ENCODE measurements at regions not wholly inside any gene's neighbourhood (a gene's known extent, or its start where the extent isn't known, plus 50 kb on each side); places are given as distances from the start of the nearest gene placed in this dataset.

- DNase-seq (ENCODE audit: low spot score), result no peak
Measured at GRCh38 chr18:40653682-40654081, 1301.4 kb upstream of the PIK3C3 start.

DNA sequence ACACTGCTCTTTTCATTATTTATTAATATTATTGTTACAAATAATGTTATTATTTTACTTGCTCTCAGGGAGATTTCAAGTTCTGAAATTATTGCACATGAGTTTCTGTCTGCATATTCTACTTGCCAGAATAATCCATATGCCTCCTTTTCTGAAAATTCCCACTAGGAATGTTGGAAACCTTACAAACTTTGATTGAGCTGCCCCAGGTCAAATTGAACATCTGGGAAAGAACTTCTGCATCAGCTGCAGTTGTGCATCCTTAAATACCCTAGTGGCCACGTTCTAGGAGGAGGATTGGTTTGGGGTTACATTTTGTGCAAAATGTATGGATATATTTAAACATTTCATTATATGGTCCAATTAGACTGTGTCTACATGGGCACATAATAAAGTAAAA is 1302.7 kb upstream of the PIK3C3 start:
- DNase-seq (ENCODE audit: low spot score), result no peak

DNA sequence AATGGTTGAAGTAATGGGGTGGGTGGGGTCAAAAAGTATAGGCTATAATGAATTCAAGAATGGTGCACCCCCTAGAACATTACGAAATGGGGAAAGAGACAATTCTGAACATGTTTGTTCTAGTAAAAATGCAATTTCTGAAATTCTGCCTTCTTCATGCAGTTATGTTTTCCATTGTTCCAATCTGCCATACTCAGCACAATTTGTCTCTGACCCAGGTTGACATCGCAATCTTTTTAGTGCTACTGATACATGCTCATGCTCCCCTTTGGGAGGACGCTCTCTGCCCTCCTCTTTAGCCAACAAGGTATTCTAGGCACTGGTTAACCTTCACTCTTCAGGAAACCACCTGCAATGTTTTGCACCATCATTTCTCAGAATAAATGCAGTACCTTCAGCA is 1303.9 kb upstream of the PIK3C3 start:
- DNase-seq (ENCODE audit: low spot score), result no peak

- DNase-seq (ENCODE audit: low spot score), result no peak
Measured at GRCh38 chr18:40642692-40643229, 1312.3 kb upstream of the PIK3C3 start.

- DNase-seq (ENCODE audit: low spot score), result no peak
Measured at GRCh38 chr18:40631319-40631718, 1323.7 kb upstream of the PIK3C3 start.

DNA sequence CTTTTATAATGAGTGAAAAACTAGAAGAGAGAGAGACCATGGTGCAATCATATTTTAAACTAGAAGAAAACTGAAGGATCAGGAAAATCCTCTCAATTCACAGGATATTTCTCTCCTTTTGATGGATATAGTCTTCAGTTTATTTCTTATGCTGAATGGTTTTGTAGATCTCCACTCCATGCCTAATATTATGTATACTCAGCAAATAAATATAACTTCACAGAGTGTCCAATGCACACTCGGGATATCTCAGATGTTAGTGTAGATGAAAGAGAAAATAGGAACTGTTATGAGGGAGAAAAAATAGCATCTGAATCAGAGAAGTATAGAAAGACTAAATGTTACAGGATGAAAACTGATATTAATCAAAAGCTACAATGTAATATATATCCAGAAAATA is 1324.5 kb upstream of the PIK3C3 start:
- DNase-seq (ENCODE audit: low spot score), result no peak

DNA sequence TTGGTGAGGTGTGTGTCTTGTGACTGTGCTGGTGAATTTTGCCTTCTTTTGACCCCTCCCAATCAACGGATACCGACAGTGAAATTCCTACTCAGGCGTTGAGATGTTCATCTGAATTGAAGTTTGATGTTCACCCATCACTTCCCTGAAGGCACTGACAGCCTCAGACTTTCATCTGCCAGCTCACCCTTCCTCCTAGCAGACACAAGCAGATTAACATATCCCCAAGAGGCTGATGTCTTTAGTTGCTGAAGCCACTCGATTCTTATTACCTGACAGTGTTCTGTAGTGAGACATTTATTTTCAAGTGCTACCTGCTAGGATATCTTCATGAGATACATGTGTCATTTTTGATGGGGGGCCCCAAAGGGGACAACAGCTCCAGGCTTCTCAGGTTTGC is 1330.1 kb upstream of the PIK3C3 start:
- DNase-seq (ENCODE audit: low spot score), result no peak

DNA sequence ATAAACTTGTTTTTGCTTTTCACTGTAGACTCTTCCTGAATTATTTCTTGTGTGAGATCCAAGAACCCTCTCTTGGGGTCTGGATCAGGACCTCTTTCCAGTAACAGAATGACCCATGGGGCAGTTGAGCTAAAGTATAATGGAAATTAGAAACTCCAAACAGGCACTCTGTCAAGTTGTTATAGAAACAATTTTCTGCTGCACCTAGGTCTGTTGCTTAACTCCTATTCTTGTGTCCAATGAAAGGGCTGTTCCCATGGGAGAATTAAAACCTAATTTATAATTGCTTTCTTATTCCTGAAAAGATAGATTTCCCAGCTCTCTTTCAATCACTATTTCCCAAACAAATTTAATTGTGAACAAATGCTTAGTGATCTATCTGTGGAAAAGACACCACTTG is 1341.3 kb upstream of the PIK3C3 start:
- no peak for DNase-seq (ENCODE audit: low spot score)

- no peak for DNase-seq (ENCODE audit: low spot score)
Measured at GRCh38 chr18:40612356-40612755, 1342.7 kb upstream of the PIK3C3 start.

DNA sequence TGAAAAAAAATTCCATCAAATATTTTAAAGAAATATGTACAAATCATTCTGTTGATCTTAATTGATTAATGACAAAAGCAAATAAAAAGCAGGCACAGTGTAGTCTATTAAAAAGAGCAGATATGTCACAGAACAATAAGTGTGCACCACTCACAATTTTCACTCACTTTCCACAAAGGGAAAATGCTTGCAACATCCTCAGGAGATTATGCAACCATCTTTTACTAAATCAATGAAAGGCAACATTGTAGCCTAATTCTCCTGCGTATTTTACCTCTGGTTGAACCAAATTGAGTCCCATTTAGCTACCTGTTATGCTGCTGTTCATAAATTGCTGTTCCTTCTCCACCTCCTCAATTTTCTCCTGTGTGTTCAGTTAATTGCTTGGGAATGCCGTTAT is 1346.8 kb upstream of the PIK3C3 start:
- no peak for DNase-seq (ENCODE audit: low spot score)

DNA sequence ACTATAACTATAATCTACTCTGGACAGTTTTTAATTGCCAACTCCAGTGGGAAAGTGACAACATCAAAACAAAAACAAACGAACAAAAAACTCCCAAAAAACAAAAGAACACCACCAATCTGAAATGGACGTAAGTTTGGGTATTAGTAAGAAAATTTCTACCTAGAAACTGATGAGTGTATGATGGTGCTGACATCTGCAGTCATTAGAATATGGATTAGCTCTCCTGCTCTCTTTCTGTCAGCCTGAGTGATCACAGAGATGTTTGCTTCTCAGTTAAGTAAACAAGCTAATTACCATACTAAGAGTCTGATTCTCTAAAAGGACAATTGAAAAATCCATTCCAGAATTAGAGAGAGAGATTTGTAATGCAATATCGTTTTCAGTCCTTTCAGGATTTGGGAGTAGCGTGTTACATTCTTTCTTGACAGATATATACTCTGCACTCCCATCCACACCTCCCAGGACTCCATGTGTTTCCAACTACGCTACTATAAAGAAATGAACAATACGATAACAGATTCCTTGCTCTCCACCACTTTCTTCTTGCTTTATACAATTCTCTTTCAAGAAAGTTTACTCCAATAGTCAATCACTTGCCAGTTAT is 1347.4 kb upstream of the PIK3C3 start:
- DNase-seq (ENCODE audit: low spot score), result no peak

GRCh38 chr18:40606996-40607395 is 1348.0 kb upstream of the PIK3C3 start:
- DNase-seq (ENCODE audit: low spot score), result no peak

DNA sequence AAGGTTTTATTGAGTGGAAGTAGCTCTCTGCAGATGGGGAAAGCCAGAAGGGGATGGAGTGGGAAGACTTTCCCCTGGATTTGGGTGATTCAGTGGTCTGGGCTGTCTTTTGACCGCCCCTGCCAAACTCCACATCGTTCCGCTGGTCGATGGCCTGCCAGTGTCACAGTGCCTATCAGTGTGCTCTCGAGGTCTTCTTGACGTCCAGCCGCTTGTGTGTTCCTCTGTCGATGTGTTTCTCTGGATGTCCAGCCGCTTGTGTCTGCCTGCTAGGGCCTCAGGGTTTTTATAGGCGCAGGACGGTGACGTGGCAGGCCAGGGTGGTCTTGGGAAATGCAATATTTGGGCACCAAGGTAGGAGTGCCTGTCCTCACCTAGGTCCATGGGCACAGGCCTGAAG is 1371.4 kb upstream of the PIK3C3 start:
- no peak for DNase-seq (ENCODE audit: low spot score)

DNA sequence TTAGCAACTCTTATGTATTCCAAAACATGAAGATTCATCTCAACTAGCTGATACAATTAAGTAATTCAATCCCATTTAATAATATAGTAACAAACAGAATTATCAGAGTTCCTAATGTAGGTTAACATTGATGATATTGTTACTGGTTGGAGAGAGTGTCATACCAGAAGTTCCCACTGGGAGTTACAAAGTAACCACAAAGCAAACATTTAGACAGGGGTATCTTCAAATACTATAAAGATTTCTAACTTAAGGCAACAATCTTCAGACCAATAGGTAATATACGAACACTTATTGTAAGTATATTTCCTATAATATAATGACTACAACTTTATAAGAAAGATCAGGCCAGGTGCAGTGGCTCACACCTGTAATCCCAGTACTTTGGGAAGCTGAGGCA is 1372.9 kb upstream of the PIK3C3 start:
- DNase-seq (ENCODE audit: low spot score), result no peak

DNA sequence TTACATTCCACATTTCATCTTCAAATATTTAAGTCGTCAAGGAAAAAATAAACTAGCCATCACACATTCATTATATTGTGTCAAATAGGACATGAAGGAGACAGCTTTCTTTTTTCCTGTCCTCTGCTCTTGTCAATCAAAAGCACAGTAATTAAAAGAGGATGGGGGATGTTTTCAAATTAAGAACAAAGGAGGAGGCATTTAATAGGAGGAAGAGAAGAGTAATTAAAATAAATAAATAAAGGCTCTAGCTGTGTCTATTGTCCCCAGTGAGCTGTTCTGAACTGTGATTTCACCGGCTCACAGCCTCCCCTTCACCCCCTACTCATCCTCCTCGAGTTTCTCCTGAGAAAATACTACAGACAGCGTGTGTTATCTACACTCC is 1377.1 kb upstream of the PIK3C3 start:
- DNase-seq (ENCODE audit: low spot score), result no peak

- no peak for DNase-seq (ENCODE audit: low spot score)
Measured at GRCh38 chr18:40577239-40577980, 1377.6 kb upstream of the PIK3C3 start.

- no peak for DNase-seq (ENCODE audit: low spot score)
Measured at GRCh38 chr18:40576507-40577115, 1378.4 kb upstream of the PIK3C3 start.

DNA sequence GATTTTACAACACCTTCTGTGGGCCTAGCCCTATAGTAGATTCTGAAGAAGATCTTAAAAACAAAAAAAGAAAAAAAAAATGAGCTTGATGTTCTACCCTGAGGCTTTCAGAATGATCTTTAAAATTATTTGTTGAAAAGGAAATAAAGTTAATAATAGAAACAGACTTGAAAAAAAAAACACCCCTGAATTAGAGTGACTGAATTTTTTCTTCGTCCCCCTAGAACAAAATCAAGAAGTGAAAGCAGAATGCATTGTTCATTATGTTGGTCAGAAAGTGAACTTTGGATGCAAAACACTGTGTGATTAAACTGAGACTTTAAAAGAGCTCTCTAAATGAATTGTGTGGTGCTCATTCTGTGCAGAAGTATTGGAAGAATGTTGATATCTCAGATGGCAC is 1384.4 kb upstream of the PIK3C3 start:
- no peak for DNase-seq (ENCODE audit: low spot score)

DNA sequence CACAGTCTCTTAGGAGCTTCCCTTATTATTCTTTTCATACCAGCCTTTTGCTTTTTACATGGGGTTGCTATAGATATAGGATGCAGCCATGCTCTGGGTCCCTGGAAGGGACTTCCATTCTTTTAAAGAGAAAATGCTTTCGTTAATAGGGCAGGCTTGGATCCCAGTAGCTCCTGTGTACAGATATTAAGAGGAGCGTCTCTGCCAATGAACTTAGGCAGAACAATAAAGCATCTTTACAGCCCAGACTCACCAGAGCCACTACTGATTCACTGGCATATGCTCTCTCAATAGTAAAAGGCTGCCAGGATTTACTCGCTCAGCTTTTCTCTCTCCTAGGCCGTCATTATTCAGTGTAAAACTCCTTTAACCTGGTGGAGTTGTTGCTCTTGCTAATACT is 1385.4 kb upstream of the PIK3C3 start:
- DNase-seq (ENCODE audit: low spot score), result no peak

GRCh38 chr18:40566510-40566844 is 1388.6 kb upstream of the PIK3C3 start:
- DNase-seq (ENCODE audit: low spot score), result no peak

- no peak for DNase-seq (ENCODE audit: low spot score)
Measured at GRCh38 chr18:40565805-40566509, 1389.1 kb upstream of the PIK3C3 start.

DNA sequence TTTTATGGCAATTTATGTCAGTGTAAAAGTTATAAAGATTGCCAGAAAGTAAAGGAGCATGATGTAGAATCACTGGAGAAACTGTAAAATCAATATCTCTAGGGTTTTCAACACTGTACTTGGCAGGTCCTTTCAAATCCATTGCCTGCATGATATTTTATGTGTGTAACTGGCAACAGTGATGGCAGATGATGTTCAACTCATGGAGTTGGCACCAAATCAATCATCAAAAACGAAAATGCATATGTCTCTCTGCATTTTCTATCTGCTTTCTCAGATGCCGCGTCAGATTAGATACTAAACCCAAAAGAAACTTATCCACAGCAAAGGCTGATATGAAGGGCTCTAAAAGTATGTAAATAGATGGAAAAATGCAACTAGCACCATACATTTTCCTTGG is 1395.5 kb upstream of the PIK3C3 start:
- DNase-seq (ENCODE audit: low spot score), result no peak

Data from CD4-positive, alpha-beta T cell treated with Interleukin-6 at 100 ng/mL for 8 hours (primary cell).